ENCODE measurements at regions not wholly inside any gene's neighbourhood (a gene's known extent, or its start where the extent isn't known, plus 50 kb on each side); places are given as distances from the start of the nearest gene placed in this dataset.

DNA sequence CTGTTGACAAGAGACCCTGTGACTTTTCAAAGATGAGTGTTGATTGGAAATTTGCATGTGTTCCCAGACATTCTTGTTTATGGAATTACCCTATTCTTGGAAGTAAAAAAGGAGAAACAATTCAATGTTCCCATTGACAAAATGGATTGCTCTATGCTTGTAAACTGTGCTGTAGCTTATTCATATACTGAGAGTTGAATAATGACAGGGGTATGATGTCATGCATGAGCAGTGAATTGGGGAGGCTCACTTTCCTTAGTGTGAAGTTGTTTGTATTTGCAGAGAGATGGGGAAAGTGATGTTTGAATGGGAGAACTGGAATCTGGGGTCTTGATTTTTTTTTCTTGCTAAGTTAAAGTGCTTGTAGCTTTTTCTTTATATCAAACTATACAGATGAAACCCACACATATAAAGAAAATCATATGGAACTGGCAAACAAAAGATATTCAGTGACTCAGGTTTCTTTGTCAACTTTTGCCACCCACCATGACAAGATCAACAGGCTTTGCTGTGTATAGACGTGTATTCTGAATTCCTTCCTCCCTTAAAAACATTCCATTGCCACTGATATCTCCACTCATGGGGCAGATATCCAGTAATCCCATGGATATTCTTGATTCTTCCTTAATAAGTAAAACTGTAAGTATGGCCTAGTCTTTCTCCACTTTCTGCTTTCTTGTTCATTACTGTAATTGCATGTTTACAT, 97.8 kb upstream of the JAG1 start:
- Histone ChIP-seq H3K9me3 (no peaks in the 10 kb centered on the region), H3K36me3 (ENCODE audit: low read depth) (no peaks in the 10 kb centered on the region), H3K4me3 (no peak overlapping the region), H3K4me1 (ENCODE audit: low read depth) (no peaks in the 10 kb centered on the region)
- no peak for DNase-seq
- TF ChIP-seq, protein P1, sequence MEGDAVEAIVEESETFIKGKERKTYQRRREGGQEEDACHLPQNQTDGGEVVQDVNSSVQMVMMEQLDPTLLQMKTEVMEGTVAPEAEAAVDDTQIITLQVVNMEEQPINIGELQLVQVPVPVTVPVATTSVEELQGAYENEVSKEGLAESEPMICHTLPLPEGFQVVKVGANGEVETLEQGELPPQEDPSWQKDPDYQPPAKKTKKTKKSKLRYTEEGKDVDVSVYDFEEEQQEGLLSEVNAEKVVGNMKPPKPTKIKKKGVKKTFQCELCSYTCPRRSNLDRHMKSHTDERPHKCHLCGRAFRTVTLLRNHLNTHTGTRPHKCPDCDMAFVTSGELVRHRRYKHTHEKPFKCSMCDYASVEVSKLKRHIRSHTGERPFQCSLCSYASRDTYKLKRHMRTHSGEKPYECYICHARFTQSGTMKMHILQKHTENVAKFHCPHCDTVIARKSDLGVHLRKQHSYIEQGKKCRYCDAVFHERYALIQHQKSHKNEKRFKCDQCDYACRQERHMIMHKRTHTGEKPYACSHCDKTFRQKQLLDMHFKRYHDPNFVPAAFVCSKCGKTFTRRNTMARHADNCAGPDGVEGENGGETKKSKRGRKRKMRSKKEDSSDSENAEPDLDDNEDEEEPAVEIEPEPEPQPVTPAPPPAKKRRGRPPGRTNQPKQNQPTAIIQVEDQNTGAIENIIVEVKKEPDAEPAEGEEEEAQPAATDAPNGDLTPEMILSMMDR (IDR thresholded peaks at IDR 0.05) = no peak
- intact Hi-C loops (cut with DNase I, micrococcal nuclease) = no loop called here
- no peak for ATAC-seq

DNA sequence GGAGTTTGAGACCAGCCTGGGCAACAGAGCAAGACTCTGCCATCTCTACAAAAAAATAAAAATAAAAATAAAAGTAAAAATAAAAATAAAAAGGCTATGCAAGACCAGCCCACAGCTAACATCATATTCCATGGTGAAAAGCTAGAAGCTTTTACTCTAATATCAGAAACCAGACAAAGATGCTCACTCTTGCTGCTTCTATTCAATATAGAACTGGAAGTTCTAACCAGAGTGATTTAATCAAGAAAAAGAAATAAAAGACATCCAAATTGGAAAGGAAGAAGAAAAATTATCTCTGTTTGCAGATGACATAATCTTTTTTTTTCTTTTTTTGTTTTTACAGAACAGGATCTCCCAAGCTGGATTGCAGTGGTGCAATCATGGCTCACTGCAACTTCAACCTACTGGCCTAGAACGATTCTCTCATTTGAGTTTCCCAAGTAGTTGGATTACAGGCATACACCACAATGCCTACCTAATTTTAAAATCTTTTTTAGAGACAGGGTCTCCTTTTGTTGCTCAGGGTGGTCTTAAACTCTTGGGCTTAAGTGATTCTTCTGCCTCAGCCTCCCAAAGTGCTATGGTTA, 100.7 kb upstream of the JAG1 start:
- intact Hi-C loops (cut with DNase I, micrococcal nuclease) = no loop called here
- Histone ChIP-seq H3K9me3 (no peaks in the 10 kb centered on the region), H3K36me3 (ENCODE audit: low read depth) (no peaks in the 10 kb centered on the region), H3K4me1 (ENCODE audit: low read depth) (no peaks in the 10 kb centered on the region), H3K4me3 (no peak overlapping the region)
- ATAC-seq (no peak), DNase-seq (no peak)
- TF ChIP-seq, protein P1 (IDR thresholded peaks at IDR 0.05) = no peak

DNA sequence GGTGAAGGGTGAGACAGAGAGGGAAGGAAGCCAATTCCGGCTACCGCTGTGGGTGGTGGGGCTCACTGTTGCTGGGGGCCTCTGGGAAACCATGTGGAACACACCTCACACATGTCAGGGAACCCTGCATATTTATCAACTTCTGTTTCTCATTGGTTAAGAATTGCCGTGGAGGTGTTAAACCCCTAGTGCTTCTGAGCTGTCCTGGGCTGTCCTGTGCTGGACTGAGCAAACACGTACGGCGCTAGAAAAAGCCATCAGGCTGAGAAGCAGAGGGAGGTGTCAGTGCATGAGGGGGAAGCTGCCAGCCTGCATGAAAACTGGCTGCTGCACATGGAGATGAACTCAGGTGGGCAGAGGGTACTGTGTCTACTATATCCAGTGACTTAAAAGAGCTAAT, 103.9 kb upstream of the JAG1 start:
- DNase-seq = no peak
- Histone ChIP-seq H3K4me1 (ENCODE audit: low read depth) (no peaks in the 10 kb centered on the region), H3K4me3 (no peak overlapping the region), H3K36me3 (ENCODE audit: low read depth) (no peaks in the 10 kb centered on the region), H3K9me3 (no peaks in the 10 kb centered on the region)
- ATAC-seq = no peak
- TF ChIP-seq, protein P1 (IDR thresholded peaks at IDR 0.05) = no peak
- intact Hi-C loops (cut with DNase I, micrococcal nuclease) = no loop called here

DNA sequence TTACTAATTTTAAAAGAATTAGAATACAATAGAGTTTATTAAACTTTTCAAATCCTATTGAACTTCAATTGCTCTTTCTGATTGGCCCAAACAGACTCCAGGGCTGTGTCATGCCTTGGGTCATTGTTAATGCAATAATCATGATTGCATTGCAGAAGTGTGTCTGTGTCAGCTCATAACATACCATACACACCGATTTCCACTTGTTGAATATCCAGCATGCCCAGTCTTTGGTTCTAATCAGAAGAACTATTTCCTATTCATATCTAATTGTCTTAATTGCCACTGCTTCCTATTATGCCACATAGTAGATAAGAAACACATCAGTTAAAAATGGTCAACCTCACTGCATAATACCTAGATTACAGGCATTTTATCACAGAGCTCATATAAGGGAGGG, 106.1 kb upstream of the JAG1 start:
- ATAC-seq (no peak), DNase-seq (no peak)
- H3K4me3 ChIP-seq = no peak overlapping the region
- TF ChIP-seq, protein P1 (IDR thresholded peaks at IDR 0.05) = no peak
- intact Hi-C loops (cut with DNase I, micrococcal nuclease) = no loop called here
- H3K36me3 ChIP-seq (ENCODE audit: low read depth) = no peaks in the 10 kb centered on the region
- H3K9me3 ChIP-seq = no peaks in the 10 kb centered on the region
- H3K4me1 ChIP-seq (ENCODE audit: low read depth) = peaks cover 11% of the 10 kb centered on the region

DNA sequence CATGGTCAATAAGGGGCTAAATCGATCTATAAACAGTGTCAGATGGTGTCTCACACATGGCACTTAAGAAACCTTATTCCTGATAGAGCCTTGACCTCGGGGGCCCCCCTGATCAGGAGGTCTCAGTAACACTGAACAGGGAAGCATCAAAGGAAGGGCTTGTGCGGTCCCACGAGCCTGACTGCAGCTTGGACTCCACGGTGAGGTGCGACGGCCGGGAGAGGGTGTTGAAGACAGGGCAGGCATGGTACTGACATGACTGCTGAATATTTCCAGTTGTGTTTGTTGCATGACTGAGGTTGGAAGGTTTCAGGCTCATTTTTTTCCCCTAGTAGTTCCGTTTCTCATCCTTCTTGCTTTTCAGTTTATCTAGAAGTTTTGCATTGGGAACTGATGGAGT, 107.1 kb upstream of the JAG1 start:
- H3K4me1 ChIP-seq (ENCODE audit: low read depth) = peaks cover 11% of the 10 kb centered on the region
- no peak for ATAC-seq
- no peaks in the 10 kb centered on the region for H3K9me3 ChIP-seq
- TF ChIP-seq, protein P1 (IDR thresholded peaks at IDR 0.05) = no peak
- intact Hi-C loops (cut with DNase I, micrococcal nuclease) = no loop called here
- DNase-seq = no peak
- no peak overlapping the region for H3K4me3 ChIP-seq
- H3K36me3 ChIP-seq (ENCODE audit: low read depth) = no peaks in the 10 kb centered on the region

Measured in mucosa of descending colon (tissue), 3 donors.